ENCODE measurements at regions not wholly inside any gene's neighbourhood (a gene's known extent, or its start where the extent isn't known, plus 50 kb on each side); places are given as distances from the start of the nearest gene placed in this dataset.

GRCh38 chr11:96554236-96554820, 164.5 kb downstream of the JRKL start:
- TF ChIP-seq CTCF (IDR thresholded peaks at IDR 0.05; ENCODE audit: low read depth, low read length, missing input control) = no peak
- TF ChIP-seq REST (IDR thresholded peaks at IDR 0.05) = no peak
- no peak for TF ChIP-seq ZBTB33 (IDR thresholded peaks at IDR 0.05)
- TF ChIP-seq MAX (IDR thresholded peaks at IDR 0.05) = no peak
- no peak for TF ChIP-seq RAD21 (IDR thresholded peaks at IDR 0.05)
- TF ChIP-seq EGR1 (IDR thresholded peaks at IDR 0.05; ENCODE audit: low read depth in 2 of 2) = no peak
